K562 (cell line): ENCODE measurements at regions not wholly inside any gene's neighbourhood (a gene's known extent, or its start where the extent isn't known, plus 50 kb on each side); places are given as distances from the start of the nearest gene placed in this dataset.

ENCODE experiments used
- ATAC-seq: fragments of 200-7000 bp; cut with Tn5 transposase; 3 replicates; pipeline ENCODE4 v1.9.1; 2020; ENCODE audit warnings: moderate library complexity
- BruUV-seq: library from RNA; stranded (reverse); fragments of 400-500 nt; replicated peaks from 2 replicates; lab custom pipeline; 2021; lab: Mats Ljungman, UMichigan
- CTCF ChIA-PET: fragments of 300-600 bp; formaldehyde crosslinking; extraction: SDS; loops from one replicate; lab custom pipeline; 2021; ENCODE audit warnings: low intra/inter-chr PET ratio; lab: Yijun Ruan, JAX
- POLR2A ChIA-PET: fragments of 300-600, 350-650 bp; sonication (Branson Sonifier 250); formaldehyde crosslinking; extraction: SDS; loops from one replicate; lab custom pipeline; 2021; ENCODE audit warnings: antibody characterized with exemption, inconsistent platforms; lab: Yijun Ruan, JAX
- DNase-seq, 4 experiments: peaks; one replicate each; pipeline versions ENCODE4 v3.0.0 to v3.0.0-alpha.2; 2011 to 2018; ENCODE audit warnings: low spot score in 3 of 4, mixed read lengths in 3 of 4; ENCODE audit errors: extremely low read depth in 1 of 4
- FAIRE-seq: peaks from 2 replicates; lab custom pipeline; 2011; peaks lifted over from hg19 to GRCh38; lab: Jason Lieb, UNC
- H2AFZ ChIP-seq: 2 replicates; pipeline ENCODE4 v1.6.0; 2011; ENCODE audit warnings: low read depth, low read length, control low read depth, inconsistent platforms
- H3K27ac ChIP-seq: fragments of 200-600 bp; 3 replicates; pipeline ENCODE4 v1.8.0; 2011; ENCODE audit warnings: low read depth, mild to moderate bottlenecking, control low read depth, inconsistent platforms, low read length, moderate library complexity, mixed read lengths; ENCODE audit errors: extremely low read depth
- H3K27me3 ChIP-seq, 2 experiments: fragments of 300-600 bp in 1 of 2; 2 replicates in 1 of 2; 3 replicates in 1 of 2; pipeline versions ENCODE4 v1.6.0 to v1.8.0; 2011; ENCODE audit warnings: inconsistent platforms in 2 of 2, low read length in 2 of 2, mild to moderate bottlenecking in 1 of 2, mixed read lengths in 1 of 2, moderate library complexity in 1 of 2; ENCODE audit not compliant: control insufficient read depth in 2 of 2, insufficient read depth in 2 of 2
- H3K36me3 ChIP-seq: fragments of 300-600 bp; 3 replicates; pipeline ENCODE4 v1.8.0; 2011; ENCODE audit warnings: mild to moderate bottlenecking, low read length, inconsistent platforms; ENCODE audit not compliant: control insufficient read depth, insufficient read depth
- H3K4me1 ChIP-seq, 2 experiments: fragments of 200-600 bp in 1 of 2; replicated peaks in 1 of 2; 2 replicates in 1 of 2; 3 replicates in 1 of 2; pipeline versions ENCODE4 v1.5.1 to v1.8.0; 2011; ENCODE audit warnings: inconsistent platforms in 2 of 2, low read length in 2 of 2, mild to moderate bottlenecking in 1 of 2, mixed read lengths in 1 of 2, moderate library complexity in 1 of 2; ENCODE audit not compliant: control insufficient read depth in 2 of 2, insufficient read depth in 2 of 2
- H3K4me2 ChIP-seq: 2 replicates; pipeline ENCODE4 v1.6.1; 2011; ENCODE audit warnings: low read length, control low read depth, inconsistent platforms, mixed read lengths; ENCODE audit not compliant: insufficient read depth
- H3K4me3 ChIP-seq: fragments of 200-600 bp; sonication (generic), shearing (Covaris generic); 2 replicates; pipeline ENCODE4 v1.5.1; 2016; ENCODE audit warnings: control low read depth, inconsistent platforms
- H3K79me2 ChIP-seq: fragments of 200-600 bp; 3 replicates; pipeline ENCODE4 v1.8.0; 2011; ENCODE audit warnings: low read length, inconsistent platforms; ENCODE audit not compliant: control insufficient read depth, insufficient read depth
- H3K9ac ChIP-seq, 2 experiments: 2 replicates each; pipeline versions ENCODE4 v1.6.0 to v1.6.1; 2011; ENCODE audit warnings: low read depth in 2 of 2, low read length in 2 of 2, control low read depth in 1 of 2, inconsistent platforms in 1 of 2, mild to moderate bottlenecking in 1 of 2, mixed read lengths in 1 of 2; ENCODE audit not compliant: insufficient read depth in 1 of 2
- H3K9me1 ChIP-seq: one replicate; pipeline ENCODE4 v1.6.0; 2011; ENCODE audit warnings: inconsistent platforms, mild to moderate bottlenecking, low read length, moderate library complexity; ENCODE audit not compliant: control insufficient read depth, insufficient read depth
- H3K9me3 ChIP-seq: replicated peaks from 2 replicates; pipeline ENCODE4 v1.5.1; 2011; ENCODE audit warnings: low read depth, low read length, inconsistent platforms; ENCODE audit not compliant: control insufficient read depth, insufficient read depth
- H4K20me1 ChIP-seq: replicated peaks from 2 replicates; pipeline ENCODE4 v1.6.1; 2011; ENCODE audit warnings: low read length, inconsistent platforms, mixed read lengths; ENCODE audit not compliant: control insufficient read depth, insufficient read depth
- BCL6 ChIP-seq: fragments of 250-450 bp; sonication (Bioruptor Pico); IDR thresholded peaks from 2 replicates; pipeline ENCODE4 v1.4.0; 2020
- COPS2 ChIP-seq: fragments of 450-650 bp; conservative IDR thresholded peaks from 2 replicates; pipeline ENCODE4 v1.6.1; 2016; ENCODE audit warnings: mild to moderate bottlenecking, moderate library complexity
- DPF2 ChIP-seq: fragments of 450-650 bp; IDR thresholded peaks from 2 replicates; pipeline ENCODE4 v1.6.1; 2016
- FOXK2 ChIP-seq, 2 experiments: fragments of 450-650 bp; IDR thresholded peaks in 1 of 2; conservative IDR thresholded peaks in 1 of 2; 2 replicates each; pipeline ENCODE4 v1.6.1; 2016; ENCODE audit warnings: low read depth in 2 of 2, mild to moderate bottlenecking in 1 of 2
- LARP7 ChIP-seq: fragments of 450-650 bp; IDR thresholded peaks from 2 replicates; pipeline ENCODE4 v1.6.1; 2016
- SMAD1 ChIP-seq: fragments of 150-350 bp; IDR thresholded peaks from 2 replicates; pipeline ENCODE4 v1.6.1; 2014; ENCODE audit warnings: low read length, low read depth; ENCODE audit not compliant: partially characterized antibody
- SMARCA5 ChIP-seq: fragments of 450-650 bp; IDR thresholded peaks from 2 replicates; pipeline ENCODE4 v1.6.1; 2016
- XRCC5 ChIP-seq: fragments of 200-400 bp; formaldehyde crosslinking; IDR thresholded peaks from 2 replicates; pipeline ENCODE4 v1.6.1; 2017; ENCODE audit warnings: low read depth, mild to moderate bottlenecking, low read length
- WGBS: fragments of 100-300 bp; shearing (Covaris generic); methylation state at CpG from one replicate; pipeline ENCODE4 v1.1.6; 2016; ENCODE audit warnings: low coverage, mixed read lengths; ENCODE audit not compliant: insufficient coverage; ENCODE audit errors: missing lambda C conversion rate; 5-methylcytosine and 5-hydroxymethylcytosine counted together
- in situ Hi-C: fragments of 300-500 bp; cut with MboI; formaldehyde crosslinking; loops from 4 replicates; pipeline ENCODE4 v1.15.0; 2018; ENCODE audit warnings: inconsistent platforms, mixed read lengths
- intact Hi-C: fragments of 100-400 bp; cut with micrococcal nuclease; formaldehyde crosslinking; loops from 2 replicates; pipeline ENCODE4 v1.14.2; 2022
- TF ChIP-seq, protein P1 (sequence below): IDR thresholded peaks from 2 replicates; pipeline ENCODE4 v1.6.1; 2014; ENCODE audit warnings: antibody characterized with exemption

DNA sequence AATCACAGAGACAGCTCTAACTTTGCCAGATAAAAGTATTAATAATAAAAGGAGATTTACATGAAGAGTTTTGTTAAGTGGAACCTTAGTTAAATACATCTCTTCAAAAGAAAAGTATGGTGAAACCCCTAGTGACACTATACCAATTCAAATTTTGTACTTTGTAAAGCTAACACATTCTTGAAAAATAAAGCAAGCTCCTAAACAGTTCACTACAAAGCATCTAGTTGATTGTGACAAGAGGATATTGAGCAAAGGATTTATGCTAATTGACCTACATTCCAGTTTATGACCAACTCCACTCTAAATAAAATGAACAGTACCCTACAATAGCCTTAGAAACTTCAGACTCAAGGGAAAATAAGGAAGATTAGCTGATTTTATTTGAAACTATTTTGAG, 69.4 kb upstream of the WDR17 start (continued):
- TF ChIP-seq, protein P1, sequence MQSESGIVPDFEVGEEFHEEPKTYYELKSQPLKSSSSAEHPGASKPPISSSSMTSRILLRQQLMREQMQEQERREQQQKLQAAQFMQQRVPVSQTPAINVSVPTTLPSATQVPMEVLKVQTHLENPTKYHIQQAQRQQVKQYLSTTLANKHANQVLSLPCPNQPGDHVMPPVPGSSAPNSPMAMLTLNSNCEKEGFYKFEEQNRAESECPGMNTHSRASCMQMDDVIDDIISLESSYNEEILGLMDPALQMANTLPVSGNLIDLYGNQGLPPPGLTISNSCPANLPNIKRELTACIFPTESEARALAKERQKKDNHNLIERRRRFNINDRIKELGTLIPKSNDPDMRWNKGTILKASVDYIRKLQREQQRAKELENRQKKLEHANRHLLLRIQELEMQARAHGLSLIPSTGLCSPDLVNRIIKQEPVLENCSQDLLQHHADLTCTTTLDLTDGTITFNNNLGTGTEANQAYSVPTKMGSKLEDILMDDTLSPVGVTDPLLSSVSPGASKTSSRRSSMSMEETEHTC, result no peak

DNA sequence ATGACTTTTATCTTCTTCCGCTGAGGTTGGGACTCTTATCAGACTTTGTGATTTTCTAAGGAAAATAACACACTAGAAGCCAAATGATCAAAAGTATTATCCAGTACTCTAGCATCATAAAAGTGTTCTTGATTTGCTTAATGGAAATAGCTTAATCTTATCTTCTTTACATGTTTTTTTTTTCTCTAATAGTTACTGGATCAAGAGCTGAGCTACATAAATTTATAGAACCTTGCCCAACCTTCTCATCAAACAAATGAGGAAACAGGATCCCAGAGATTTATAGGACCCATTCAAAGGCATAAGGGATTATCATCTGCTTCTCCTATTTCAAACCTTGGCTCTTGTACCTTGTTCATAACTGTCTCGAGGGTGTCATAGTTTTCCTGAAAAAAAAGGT, 68.3 kb upstream of the WDR17 start:
- POLR2A ChIA-PET, result no interaction called here
- Histone ChIP-seq H3K9ac (no peak overlapping the region), H3K79me2 (no peaks in the 10 kb centered on the region), H3K36me3 (no peaks in the 10 kb centered on the region), H3K27ac (no peak overlapping the region), H3K4me3 (no peak overlapping the region), H2AFZ (no peak overlapping the region), H4K20me1 (no peaks in the 10 kb centered on the region), H3K27me3 (no peaks in the 10 kb centered on the region), H3K9me1 (no peaks in the 10 kb centered on the region), H3K4me2 (no peak overlapping the region), H3K9me3 (no peaks in the 10 kb centered on the region), H3K4me1 (no peaks in the 10 kb centered on the region)
- intact Hi-C loops, result no loop called here
- no peak for DNase-seq
- CTCF ChIA-PET, result no interaction called here
- in situ Hi-C loops, result no loop called here
- FAIRE-seq, result no peak
- TF ChIP-seq BCL6 (CRISPR knock-in tag) (no peak), LARP7 (no peak), COPS2 (no peak), SMARCA5 (no peak), DPF2 (no peak)
- no peak for ATAC-seq
- WGBS, result 0% methylated on average over 2 of the region's 2 CpGs
- no TSS peak for BruUV-seq

DNA sequence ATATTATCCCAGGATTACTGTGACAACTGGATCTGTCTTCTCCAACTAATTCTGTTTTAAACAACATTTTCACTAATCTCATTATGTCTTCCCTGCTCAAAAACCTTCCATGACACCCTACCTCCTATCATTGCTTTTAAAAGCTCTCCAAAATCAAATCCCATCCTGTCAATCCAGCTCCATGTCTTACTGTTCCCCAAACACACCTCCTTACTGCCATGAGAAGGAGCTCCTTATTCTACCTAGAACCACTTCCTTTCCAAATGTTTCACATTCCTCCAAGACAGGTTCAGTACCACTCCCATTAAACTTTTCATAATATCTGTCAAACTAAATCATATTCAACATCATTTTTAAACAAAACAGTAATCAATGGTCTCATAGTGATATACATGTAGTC, 66.9 kb upstream of the WDR17 start:
- no peaks in the 10 kb centered on the region for H3K36me3 ChIP-seq
- no peaks in the 10 kb centered on the region for H3K9me1 ChIP-seq
- H3K4me2 ChIP-seq, result no peak overlapping the region
- H3K9ac ChIP-seq, result no peak overlapping the region
- intact Hi-C loops (no loop called here), in situ Hi-C loops (no loop called here)
- DNase-seq (no peak), ATAC-seq (no peak), FAIRE-seq (no peak)
- no peaks in the 10 kb centered on the region for H3K4me1 ChIP-seq
- H4K20me1 ChIP-seq, result no peaks in the 10 kb centered on the region
- no peaks in the 10 kb centered on the region for H3K9me3 ChIP-seq
- H2AFZ ChIP-seq, result no peak overlapping the region
- H3K79me2 ChIP-seq, result no peaks in the 10 kb centered on the region
- ChIA-PET POLR2A (no interaction called here), CTCF (no interaction called here)
- H3K27ac ChIP-seq, result no peak overlapping the region
- no TSS peak for BruUV-seq
- no peak overlapping the region for H3K4me3 ChIP-seq
- no peaks in the 10 kb centered on the region for H3K27me3 ChIP-seq
- TF ChIP-seq XRCC5 (no peak), FOXK2 (conservative IDR thresholded peaks at IDR 0.05 in 1 of 2, IDR thresholded peaks at IDR 0.05 in 1 of 2; ENCODE audit: low read depth in 2 of 2) (no peak), SMAD1 (no peak)
